ENCODE measurements at regions not wholly inside any gene's neighbourhood (a gene's known extent, or its start where the extent isn't known, plus 50 kb on each side); places are given as distances from the start of the nearest gene placed in this dataset.

- no peak for DNase-seq (ENCODE audit: low spot score in 2 of 2)
- FAIRE-seq = no peak
Measured at GRCh38 chr12:127079636-127080035, 1187.3 kb upstream of the TMEM132C start.

GRCh38 chr12:127081058-127081457 is 1185.9 kb upstream of the TMEM132C start:
- DNase-seq (ENCODE audit: low spot score in 2 of 2) = no peak
- FAIRE-seq = no peak

- DNase-seq (ENCODE audit: low spot score in 2 of 2) (peak; percentile 29 to 45), FAIRE-seq (no peak)
Measured at GRCh38 chr12:127083008-127083949, 1183.7 kb upstream of the TMEM132C start.

GRCh38 chr12:127101076-127101475 is 1165.9 kb upstream of the TMEM132C start:
- FAIRE-seq = no peak
- DNase-seq (ENCODE audit: low spot score in 2 of 2) = no peak

DNA sequence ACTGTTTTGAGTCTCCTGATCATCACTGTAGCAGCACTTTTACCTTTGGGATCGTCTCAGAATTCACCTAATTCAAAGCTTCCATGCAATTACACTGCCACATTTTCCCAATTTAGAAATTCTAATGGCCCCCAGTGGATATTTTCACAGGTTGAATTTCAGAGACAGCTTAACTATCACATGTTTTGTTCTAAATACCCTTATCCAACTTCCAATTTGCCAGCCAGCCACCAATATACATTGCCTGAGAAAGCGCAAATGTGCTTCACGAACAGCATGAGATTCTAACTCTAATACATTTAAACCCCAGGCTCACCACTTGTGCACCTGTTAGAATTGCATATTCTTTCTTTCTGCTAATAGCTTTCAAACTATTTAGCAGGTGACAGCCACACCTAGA is 1160.9 kb upstream of the TMEM132C start:
- DNase-seq (ENCODE audit: low spot score in 2 of 2) (no peak), FAIRE-seq (no peak)

DNA sequence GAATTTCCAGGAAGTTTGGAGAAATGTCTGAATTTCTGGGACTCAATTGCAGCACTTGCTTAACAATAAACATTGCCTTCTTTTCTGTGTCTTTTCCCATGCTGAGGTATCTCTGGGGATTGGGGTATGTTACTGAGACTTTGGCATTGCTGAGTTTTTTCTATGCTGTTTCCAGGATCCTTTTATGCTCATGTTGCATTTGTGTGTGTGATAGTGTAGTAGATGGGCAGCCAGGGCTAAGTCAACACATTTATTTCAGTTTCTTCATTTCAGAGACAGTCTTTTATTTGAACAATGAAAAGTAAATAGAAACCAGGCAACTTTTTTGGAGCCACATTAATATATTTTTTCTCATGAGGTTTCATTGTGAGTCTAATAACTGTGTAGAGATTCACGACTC is 1160.3 kb upstream of the TMEM132C start:
- DNase-seq (ENCODE audit: low spot score in 2 of 2) = no peak
- FAIRE-seq = no peak

GRCh38 chr12:127107744-127108143 is 1159.2 kb upstream of the TMEM132C start:
- no peak for DNase-seq (ENCODE audit: low spot score in 2 of 2)
- no peak for FAIRE-seq

DNA sequence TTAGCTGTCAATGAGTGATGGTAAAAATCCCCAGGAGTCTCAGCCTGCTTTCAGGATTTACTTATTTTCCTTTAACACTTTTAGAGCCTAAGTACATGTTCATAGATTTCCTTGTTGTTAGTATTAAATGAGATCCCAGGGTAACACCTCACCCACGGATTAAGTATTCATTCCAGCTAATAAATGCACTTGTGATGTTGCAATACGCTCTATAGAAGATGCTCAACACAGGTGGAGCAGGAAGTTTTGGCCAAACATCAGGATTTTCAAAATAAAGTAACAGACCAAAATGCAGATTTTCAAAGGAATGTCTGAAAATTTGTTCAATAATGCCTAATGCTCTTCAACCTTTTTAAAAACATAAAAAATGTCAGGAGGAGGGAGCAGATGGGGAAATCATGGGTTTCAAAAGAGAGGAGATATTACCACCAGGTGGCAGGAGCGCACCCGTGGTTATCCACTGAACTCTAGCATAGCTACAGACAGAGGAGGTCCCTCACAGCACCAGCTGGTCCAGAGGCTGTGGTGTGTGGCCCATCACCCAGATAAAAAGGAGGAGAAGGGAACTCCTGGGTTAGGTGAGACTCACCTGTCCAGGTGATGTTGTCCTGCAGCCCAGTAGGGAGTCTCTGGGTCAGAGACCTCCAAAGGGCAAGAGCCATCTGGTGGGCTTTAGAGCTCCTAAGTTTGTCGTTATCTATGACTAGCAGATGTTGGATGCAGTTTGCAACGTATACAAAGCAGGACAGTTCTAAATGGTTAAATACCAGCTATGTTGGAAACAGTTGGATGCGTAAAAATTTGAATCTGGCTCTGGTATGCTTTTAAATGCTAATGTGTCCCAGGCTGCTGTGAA is 1158.4 kb upstream of the TMEM132C start:
- FAIRE-seq (no peak), DNase-seq (ENCODE audit: low spot score in 2 of 2) (peak; percentile 26 to 44)

- no peak for FAIRE-seq
- no peak for DNase-seq (ENCODE audit: low spot score in 2 of 2)
Measured at GRCh38 chr12:127113945-127114344, 1153.0 kb upstream of the TMEM132C start.

DNA sequence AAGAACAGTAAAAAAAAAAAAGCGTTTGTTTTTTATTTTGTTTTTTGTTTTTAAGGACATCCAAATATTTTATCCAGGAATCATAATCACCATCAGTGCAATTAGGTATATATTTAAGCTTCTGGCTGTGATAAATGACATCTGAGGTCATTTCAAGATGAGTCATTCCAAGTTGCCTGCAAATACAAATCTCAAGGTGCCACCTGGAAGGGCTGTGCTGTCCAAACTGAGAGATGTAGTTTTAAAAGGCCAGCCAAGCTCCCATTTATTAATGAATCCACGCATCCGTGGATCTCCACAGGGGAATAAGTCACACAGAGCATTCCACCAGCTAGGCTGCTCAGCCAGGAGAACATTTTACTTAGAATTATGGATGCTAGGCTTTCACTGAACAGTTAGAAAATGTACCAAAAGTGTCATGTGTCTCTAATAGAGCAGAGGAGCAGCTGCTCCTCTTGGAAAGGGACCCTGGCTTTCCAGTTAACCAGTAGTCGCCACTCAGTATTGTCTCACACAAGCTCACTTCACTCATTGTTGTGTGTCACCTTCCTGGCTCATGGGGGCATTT is 1151.4 kb upstream of the TMEM132C start:
- DNase-seq (ENCODE audit: low spot score in 2 of 2) = no peak
- no peak for FAIRE-seq

DNA sequence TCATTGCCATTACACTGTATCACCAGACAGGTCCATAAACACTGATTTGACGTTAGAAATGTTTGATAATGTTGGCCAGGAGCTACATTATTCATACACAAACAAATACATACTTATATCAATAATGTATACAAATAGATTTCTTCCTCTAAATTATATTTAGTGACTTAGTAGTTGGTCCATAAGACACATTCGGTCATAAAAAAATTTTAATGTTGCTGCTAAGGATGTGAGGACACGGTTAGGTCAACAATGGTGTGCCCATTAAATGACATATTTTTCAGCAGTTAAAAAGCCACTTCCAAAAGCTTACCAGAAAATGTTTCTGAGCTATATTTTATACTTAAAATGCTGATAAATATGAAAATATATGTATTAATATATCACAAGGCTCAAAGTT is 1148.7 kb upstream of the TMEM132C start:
- FAIRE-seq = no peak

DNA sequence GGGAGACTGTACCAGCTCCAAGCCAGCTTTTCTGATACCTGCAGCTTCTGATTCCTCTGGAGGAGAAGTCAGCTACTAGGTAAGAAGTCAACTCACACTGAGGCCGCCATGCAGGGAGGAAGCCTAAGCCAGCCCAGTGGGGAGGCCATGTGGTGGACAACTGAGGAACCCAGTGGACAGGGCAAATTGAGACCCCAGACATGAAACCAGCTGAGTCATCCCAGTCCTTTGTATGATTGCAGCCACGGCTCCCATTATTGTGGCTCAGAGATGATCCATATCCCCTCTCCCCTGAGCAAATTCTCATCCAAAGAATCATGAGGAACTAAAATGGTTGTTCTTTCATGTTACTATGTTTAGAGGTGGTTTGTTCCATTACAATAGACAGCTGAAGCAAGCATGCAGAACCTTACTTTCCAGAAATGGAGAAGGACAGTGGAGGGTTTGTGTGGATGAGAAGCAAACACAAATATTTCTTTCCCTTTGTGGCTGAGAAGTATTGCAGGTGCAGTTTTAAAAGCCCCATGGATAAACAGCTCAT is 1147.3 kb upstream of the TMEM132C start:
- DNase-seq (ENCODE audit: low spot score in 2 of 2) (no peak), FAIRE-seq (no peak)

More for the DNA sequence above, 1148.7 kb upstream of the TMEM132C start:
- DNase-seq (ENCODE audit: low spot score in 2 of 2) = no peak

- DNase-seq (ENCODE audit: low spot score in 2 of 2) (no peak), FAIRE-seq (no peak)
Measured at GRCh38 chr12:127120851-127121250, 1146.1 kb upstream of the TMEM132C start.

GRCh38 chr12:127121494-127122084 is 1145.4 kb upstream of the TMEM132C start:
- FAIRE-seq (no peak), DNase-seq (ENCODE audit: low spot score in 2 of 2) (no peak)

DNA sequence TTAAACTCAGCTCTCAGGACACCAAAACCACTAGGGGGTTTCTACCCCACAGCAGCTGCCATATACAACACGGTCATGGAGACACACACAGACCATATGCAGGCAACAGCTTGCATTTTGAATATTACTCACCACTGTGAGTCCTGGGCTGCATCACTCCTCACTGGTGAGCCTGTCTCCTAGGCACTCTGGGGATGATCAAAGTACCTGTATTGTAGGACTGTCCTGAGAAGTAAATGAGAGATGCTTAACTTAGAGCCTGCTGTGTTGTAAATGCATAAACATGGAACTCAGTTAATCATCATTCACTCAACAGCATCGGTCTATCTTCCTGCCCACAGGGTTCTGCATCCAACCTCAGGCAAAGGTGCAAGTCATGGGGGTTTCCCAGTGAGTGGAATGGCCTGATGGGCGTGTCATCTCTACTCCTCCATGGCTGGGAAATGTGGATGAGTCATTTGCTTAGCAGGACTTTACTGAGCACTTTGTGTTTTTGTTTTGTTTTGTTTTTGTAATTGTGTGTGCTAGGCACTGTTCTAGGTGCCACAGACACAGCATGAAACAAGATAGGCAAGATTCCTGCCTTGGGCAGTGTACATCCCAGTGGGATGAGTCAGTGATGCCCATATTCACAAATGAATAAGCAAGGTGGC is 1141.2 kb upstream of the TMEM132C start:
- FAIRE-seq (no peak), DNase-seq (ENCODE audit: low spot score in 2 of 2) (no peak)

DNA sequence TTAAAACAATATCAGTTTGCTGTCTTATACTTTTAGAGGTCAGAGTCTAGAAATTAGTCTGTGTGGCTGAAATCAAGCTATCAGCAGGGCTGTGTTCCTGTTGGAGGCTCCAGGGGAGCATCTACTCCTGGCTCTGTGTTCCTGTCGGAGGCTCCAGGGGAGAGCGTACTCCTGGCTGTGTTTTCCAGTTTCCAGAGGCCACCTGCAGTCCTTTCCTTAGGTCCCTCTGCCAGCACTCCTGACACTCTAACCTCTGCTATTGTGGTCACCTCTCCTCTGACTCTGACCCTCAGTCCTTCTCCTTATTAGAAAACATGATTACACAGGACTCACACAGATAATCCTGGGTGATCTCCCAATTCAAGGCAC is 1140.7 kb upstream of the TMEM132C start:
- DNase-seq (ENCODE audit: low spot score in 2 of 2) (no peak), FAIRE-seq (no peak)

DNA sequence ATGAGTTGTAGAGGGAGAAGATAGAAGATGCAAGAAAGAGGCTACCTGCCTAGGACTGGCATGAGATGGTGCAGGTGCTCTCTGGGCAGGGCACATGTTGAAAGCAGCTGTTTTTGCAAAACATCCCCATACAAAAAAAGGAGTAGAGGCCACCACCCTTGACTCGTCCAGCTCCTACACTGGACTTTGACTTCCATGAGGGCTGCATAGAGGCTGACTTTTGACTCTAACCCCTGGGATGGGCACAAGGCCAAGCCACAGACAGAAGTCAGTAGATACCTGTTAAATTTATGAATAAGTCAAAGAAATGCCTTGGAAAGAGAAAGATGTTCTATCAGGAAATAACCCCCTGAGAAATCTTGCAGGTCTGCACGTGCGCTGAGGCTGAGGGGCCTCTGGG is 1139.1 kb upstream of the TMEM132C start:
- FAIRE-seq (no peak), DNase-seq (ENCODE audit: low spot score in 2 of 2) (no peak)

DNA sequence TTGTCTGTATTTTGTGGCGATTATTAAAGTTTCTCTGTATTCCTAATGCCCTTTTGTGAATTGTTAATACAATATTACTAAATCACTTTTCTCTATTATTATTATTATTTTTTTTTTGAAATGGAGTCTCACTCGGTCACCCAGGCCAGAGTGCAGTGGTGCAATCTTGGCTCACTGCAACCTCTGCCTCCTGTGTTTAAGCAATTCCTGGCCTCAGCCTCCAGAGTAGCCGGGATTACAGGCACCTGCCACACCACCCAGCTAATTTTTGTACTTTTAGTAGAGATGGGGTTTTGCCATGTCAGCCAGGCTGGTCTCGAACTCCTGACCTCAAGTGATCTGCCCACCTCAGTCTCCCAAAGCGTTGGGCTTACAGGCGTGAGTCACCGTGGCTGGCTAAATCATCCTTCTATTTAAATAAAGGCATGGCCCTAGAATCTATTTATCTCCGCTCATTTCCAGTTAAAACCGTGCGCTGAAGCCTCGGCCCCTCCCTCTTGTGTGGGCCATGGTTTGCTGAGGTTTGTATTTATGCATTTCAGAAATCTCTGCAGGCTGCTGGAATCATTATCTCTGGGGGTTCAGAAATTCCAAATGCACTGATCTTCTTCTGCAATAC is 1136.4 kb upstream of the TMEM132C start:
- no peak for FAIRE-seq
- no peak for DNase-seq (ENCODE audit: low spot score in 2 of 2)

DNA sequence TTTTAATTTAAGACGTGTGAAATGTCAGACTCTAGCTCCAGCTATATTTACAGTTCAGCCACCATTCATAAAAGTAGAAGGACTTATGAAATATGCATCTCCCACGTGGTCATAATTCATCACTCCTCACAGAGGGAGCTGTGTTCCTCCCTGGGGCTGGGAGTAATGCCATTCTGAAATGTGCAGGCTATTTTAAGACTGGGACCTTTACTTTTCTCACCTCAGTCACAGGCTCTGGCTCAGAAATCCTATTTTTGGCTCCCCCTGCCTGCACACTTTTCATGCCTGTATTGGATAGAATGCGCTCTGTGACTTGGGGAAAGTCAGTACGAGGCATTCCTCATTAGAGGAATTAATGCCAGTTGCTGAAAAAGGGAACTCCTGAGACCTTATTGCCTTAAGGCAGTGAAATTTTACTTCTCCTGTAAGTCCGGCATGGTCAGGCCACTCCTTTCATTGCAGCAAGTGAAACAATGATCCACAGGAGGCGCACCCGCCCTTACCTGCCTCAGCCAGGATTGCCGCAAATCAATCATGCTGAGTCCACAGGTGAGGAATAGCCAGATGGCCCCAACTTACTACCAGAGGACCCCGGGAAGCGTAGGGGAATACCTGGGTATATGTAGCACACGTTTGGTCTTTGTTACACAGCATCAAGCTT is 1133.2 kb upstream of the TMEM132C start:
- no peak for FAIRE-seq
- no peak for DNase-seq (ENCODE audit: low spot score in 2 of 2)

Measured in frontal cortex (tissue), 3 donors.